ENCODE measurements at regions not wholly inside any gene's neighbourhood (a gene's known extent, or its start where the extent isn't known, plus 50 kb on each side); places are given as distances from the start of the nearest gene placed in this dataset.

- no peak overlapping the region for H3K27ac ChIP-seq
- no peaks in the 10 kb centered on the region for H3K36me3 ChIP-seq
- H3K4me1 ChIP-seq = no peaks in the 10 kb centered on the region
- no peaks in the 10 kb centered on the region for H3K27me3 ChIP-seq
- no peaks in the 10 kb centered on the region for H3K9me3 ChIP-seq (replicated peaks)
- no peak for DNase-seq
- no peak overlapping the region for H3K4me3 ChIP-seq
Observed at GRCh38 chrX:33465137-33465536, 253.8 kb upstream of the DMD start.

GRCh38 chrX:33457102-33457501 is 245.8 kb upstream of the DMD start:
- no peaks in the 10 kb centered on the region for H3K27me3 ChIP-seq
- DNase-seq = no peak
- no peaks in the 10 kb centered on the region for H3K9me3 ChIP-seq (replicated peaks)
- H3K36me3 ChIP-seq = no peaks in the 10 kb centered on the region
- no peak overlapping the region for H3K4me3 ChIP-seq
- no peaks in the 10 kb centered on the region for H3K4me1 ChIP-seq
- no peak overlapping the region for H3K27ac ChIP-seq

- H3K9me3 ChIP-seq (replicated peaks) = no peaks in the 10 kb centered on the region
- no peaks in the 10 kb centered on the region for H3K27me3 ChIP-seq
- H3K4me1 ChIP-seq = no peaks in the 10 kb centered on the region; the same call in 1 of the 2 replicates
- H3K27ac ChIP-seq = no peak overlapping the region
- no peak overlapping the region for H3K4me3 ChIP-seq
- no peak for DNase-seq
- no peaks in the 10 kb centered on the region for H3K36me3 ChIP-seq
Observed at GRCh38 chrX:33447285-33447684, 235.9 kb upstream of the DMD start.

- H3K27me3 ChIP-seq = no peaks in the 10 kb centered on the region
- H3K9me3 ChIP-seq (replicated peaks) = no peaks in the 10 kb centered on the region
- DNase-seq = peak; percentile 34 to 71
- no peaks in the 10 kb centered on the region for H3K4me1 ChIP-seq
- H3K4me3 ChIP-seq = no peak overlapping the region
- no peak overlapping the region for H3K27ac ChIP-seq
- H3K36me3 ChIP-seq = no peaks in the 10 kb centered on the region
Observed at GRCh38 chrX:33434256-33435092, 223.1 kb upstream of the DMD start.

GRCh38 chrX:33416273-33416805 is 205.0 kb upstream of the DMD start:
- H3K4me1 ChIP-seq = no peaks in the 10 kb centered on the region
- H3K27me3 ChIP-seq = no peaks in the 10 kb centered on the region
- DNase-seq = no peak
- no peak overlapping the region for H3K4me3 ChIP-seq
- H3K36me3 ChIP-seq = no peaks in the 10 kb centered on the region
- no peaks in the 10 kb centered on the region for H3K9me3 ChIP-seq (replicated peaks)
- H3K27ac ChIP-seq = no peak overlapping the region

GRCh38 chrX:33415459-33415858 is 204.1 kb upstream of the DMD start:
- Histone ChIP-seq H3K36me3 (no peaks in the 10 kb centered on the region), H3K27me3 (no peaks in the 10 kb centered on the region), H3K4me1 (no peaks in the 10 kb centered on the region), H3K27ac (no peak overlapping the region), H3K9me3 (replicated peaks) (no peaks in the 10 kb centered on the region), H3K4me3 (no peak overlapping the region)
- DNase-seq = no peak

- no peaks in the 10 kb centered on the region for H3K4me1 ChIP-seq
- no peak overlapping the region for H3K27ac ChIP-seq
- DNase-seq = no peak
- no peaks in the 10 kb centered on the region for H3K36me3 ChIP-seq
- H3K4me3 ChIP-seq = no peak overlapping the region
- no peaks in the 10 kb centered on the region for H3K27me3 ChIP-seq
- no peaks in the 10 kb centered on the region for H3K9me3 ChIP-seq (replicated peaks)
Observed at GRCh38 chrX:33385546-33385945, 174.2 kb upstream of the DMD start.

- no peak for DNase-seq
- Histone ChIP-seq H3K27me3 (no peaks in the 10 kb centered on the region), H3K4me1 (no peaks in the 10 kb centered on the region), H3K36me3 (no peaks in the 10 kb centered on the region), H3K4me3 (no peak overlapping the region), H3K9me3 (replicated peaks) (no peaks in the 10 kb centered on the region), H3K27ac (no peak overlapping the region)
Observed at GRCh38 chrX:33379839-33380238, 168.5 kb upstream of the DMD start.

GRCh38 chrX:33357606-33358005 is 146.3 kb upstream of the DMD start:
- no peak for DNase-seq
- no peaks in the 10 kb centered on the region for H3K36me3 ChIP-seq
- H3K27ac ChIP-seq = no peak overlapping the region
- no peaks in the 10 kb centered on the region for H3K9me3 ChIP-seq (replicated peaks)
- H3K27me3 ChIP-seq = no peaks in the 10 kb centered on the region
- H3K4me3 ChIP-seq = no peak overlapping the region
- H3K4me1 ChIP-seq = no peaks in the 10 kb centered on the region

- Histone ChIP-seq H3K4me3 (peak overlapping the region; percentile 54), H3K9me3 (replicated peaks) (no peaks in the 10 kb centered on the region), H3K27me3 (no peaks in the 10 kb centered on the region), H3K27ac (peak overlapping the region; percentile 98), H3K36me3 (no peaks in the 10 kb centered on the region), H3K4me1 (peaks cover 5% of the 10 kb centered on the region; the same call in 1 of the 2 replicates)
- DNase-seq = peak; percentile 66 to 85
Observed at GRCh38 chrX:33339219-33339618, 127.9 kb upstream of the DMD start.

- Histone ChIP-seq H3K36me3 (no peaks in the 10 kb centered on the region), H3K4me3 (no peak overlapping the region), H3K27me3 (no peaks in the 10 kb centered on the region), H3K27ac (peak overlapping the region; percentile 98; the same call in 1 of the 2 replicates), H3K9me3 (replicated peaks) (no peaks in the 10 kb centered on the region), H3K4me1 (peaks cover 5% of the 10 kb centered on the region; the same call in 1 of the 2 replicates)
- DNase-seq = peak in 1 of 2 experiments; percentile 6
Observed at GRCh38 chrX:33336783-33337182, 125.4 kb upstream of the DMD start.

GRCh38 chrX:33333271-33333670 is 121.9 kb upstream of the DMD start:
- Histone ChIP-seq H3K36me3 (no peaks in the 10 kb centered on the region), H3K27ac (no peak overlapping the region), H3K27me3 (no peaks in the 10 kb centered on the region), H3K4me1 (no peaks in the 10 kb centered on the region; the same call in 1 of the 2 replicates), H3K9me3 (replicated peaks) (no peaks in the 10 kb centered on the region), H3K4me3 (no peak overlapping the region)
- peak in 1 of 2 experiments; percentile 1 for DNase-seq

- DNase-seq = no peak
- Histone ChIP-seq H3K27ac (no peak overlapping the region), H3K9me3 (replicated peaks) (no peaks in the 10 kb centered on the region), H3K36me3 (no peaks in the 10 kb centered on the region), H3K27me3 (no peaks in the 10 kb centered on the region), H3K4me3 (no peak overlapping the region), H3K4me1 (no peaks in the 10 kb centered on the region)
Observed at GRCh38 chrX:33330798-33331197, 119.4 kb upstream of the DMD start.

GRCh38 chrX:33324099-33324498 is 112.8 kb upstream of the DMD start:
- no peaks in the 10 kb centered on the region for H3K27me3 ChIP-seq
- H3K27ac ChIP-seq = no peak overlapping the region
- DNase-seq = no peak
- H3K36me3 ChIP-seq = no peaks in the 10 kb centered on the region
- H3K4me1 ChIP-seq = no peaks in the 10 kb centered on the region
- no peaks in the 10 kb centered on the region for H3K9me3 ChIP-seq (replicated peaks)
- no peak overlapping the region for H3K4me3 ChIP-seq

GRCh38 chrX:33307911-33308354 is 96.6 kb upstream of the DMD start:
- Histone ChIP-seq H3K27ac (no peak overlapping the region), H3K4me1 (no peaks in the 10 kb centered on the region), H3K9me3 (replicated peaks) (no peaks in the 10 kb centered on the region), H3K4me3 (no peak overlapping the region), H3K27me3 (no peaks in the 10 kb centered on the region), H3K36me3 (no peaks in the 10 kb centered on the region)
- DNase-seq = no peak

- no peak for DNase-seq
- H3K4me1 ChIP-seq = no peaks in the 10 kb centered on the region
- H3K27ac ChIP-seq = no peak overlapping the region
- no peaks in the 10 kb centered on the region for H3K36me3 ChIP-seq
- H3K27me3 ChIP-seq = no peaks in the 10 kb centered on the region
- H3K4me3 ChIP-seq = no peak overlapping the region
- H3K9me3 ChIP-seq (replicated peaks) = no peaks in the 10 kb centered on the region
Observed at GRCh38 chrX:33298622-33299021, 87.3 kb upstream of the DMD start.
